Right hindlimb (tissue), 1 donor: ENCODE measurements at regions not wholly inside any gene's neighbourhood (a gene's known extent, or its start where the extent isn't known, plus 50 kb on each side); places are given as distances from the start of the nearest gene placed in this dataset.

Experiments used
- DNase-seq: peaks from one replicate; pipeline ENCODE4 v3.0.0-alpha.2; 2018

- peak; percentile 42 for DNase-seq
Observed at GRCh38 chr9:694403-695154, 146.9 kb upstream of the DMRT1 start.

DNA sequence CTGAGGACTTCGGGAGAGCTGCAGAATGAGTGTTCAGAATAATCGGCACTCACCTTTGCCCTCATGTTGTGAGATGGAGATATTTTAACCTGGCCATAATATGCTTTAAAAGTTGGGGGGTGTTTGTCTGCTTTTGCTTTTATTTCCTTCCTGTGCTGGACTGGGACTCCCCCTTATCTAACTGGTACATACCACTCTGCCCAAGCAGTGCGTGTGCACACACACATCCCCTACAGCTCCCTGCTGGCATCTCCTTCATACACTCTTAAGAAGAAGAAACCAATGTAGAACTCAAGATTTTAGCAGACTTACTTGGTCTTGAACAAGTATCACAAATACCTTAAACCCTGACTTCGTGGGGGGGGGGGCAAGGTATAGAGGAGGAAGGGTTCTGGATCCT is 146.2 kb upstream of the DMRT1 start:
- DNase-seq = no peak

- no peak for DNase-seq
Observed at GRCh38 chr9:696332-697323, 144.9 kb upstream of the DMRT1 start.

- no peak for DNase-seq
Observed at GRCh38 chr9:698276-698675, 143.2 kb upstream of the DMRT1 start.

DNA sequence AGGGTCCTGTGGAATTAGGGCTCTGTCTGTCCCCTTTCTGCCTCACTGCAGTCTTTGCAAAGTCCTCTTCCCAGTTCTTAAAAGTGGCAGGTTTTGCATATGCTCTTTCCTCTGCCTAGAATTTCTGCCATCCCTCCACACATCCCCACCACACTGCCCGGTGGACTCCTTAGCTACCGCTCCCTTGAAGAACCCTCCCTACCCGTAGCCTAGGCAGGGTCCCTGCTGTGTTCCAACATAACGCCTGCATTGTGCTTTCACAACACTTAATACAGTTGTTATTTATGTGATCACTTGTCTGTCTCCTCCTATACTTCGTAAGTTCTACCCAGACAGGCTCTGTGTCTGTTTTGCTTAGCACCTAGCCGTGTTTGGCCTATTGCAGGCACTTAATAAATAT is 142.5 kb upstream of the DMRT1 start:
- no peak for DNase-seq

GRCh38 chr9:699396-699795 is 142.1 kb upstream of the DMRT1 start:
- DNase-seq = no peak

GRCh38 chr9:700365-701282 is 140.9 kb upstream of the DMRT1 start:
- no peak for DNase-seq

DNA sequence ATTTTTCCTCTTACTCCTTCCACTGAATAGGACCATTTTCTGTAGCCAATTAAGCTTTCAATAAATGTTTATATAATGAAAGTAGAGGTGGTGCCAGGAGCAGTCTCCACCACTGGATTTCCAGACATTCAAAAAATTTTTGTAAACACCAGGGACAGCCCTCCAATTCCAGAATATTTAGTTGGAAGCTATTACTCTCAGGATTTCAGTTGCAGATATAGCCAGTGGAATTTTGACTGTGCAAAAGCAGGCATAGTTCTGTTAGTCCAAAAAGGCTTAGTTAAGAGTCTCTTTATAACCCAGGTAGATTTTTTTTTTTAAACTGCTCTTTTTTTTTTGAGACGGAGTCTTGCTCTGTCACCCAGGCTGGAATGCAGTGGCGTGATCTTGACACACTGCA is 138.1 kb upstream of the DMRT1 start:
- DNase-seq = no peak

- DNase-seq = no peak
Observed at GRCh38 chr9:706073-706472, 135.4 kb upstream of the DMRT1 start.

- DNase-seq = peak; percentile 77
Observed at GRCh38 chr9:706606-707459, 134.7 kb upstream of the DMRT1 start.

DNA sequence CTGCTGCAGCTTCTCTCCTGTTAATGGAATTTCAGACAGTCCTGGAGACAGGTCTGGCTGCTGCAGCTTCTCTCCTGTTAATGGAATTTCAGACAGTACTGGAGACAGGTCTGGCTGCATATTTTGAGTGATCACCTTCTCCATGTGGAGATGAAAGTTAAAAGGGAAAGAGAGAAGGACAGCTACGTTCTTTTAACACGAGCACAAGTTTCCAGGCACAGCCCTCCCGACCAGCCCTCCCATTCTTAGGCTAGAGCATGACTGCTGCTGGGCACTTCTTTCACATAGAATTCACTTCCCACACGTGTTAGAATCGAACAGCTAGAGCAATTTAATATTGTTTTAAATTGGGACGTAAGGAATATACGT is 133.3 kb upstream of the DMRT1 start:
- no peak for DNase-seq

GRCh38 chr9:708551-709432 is 132.7 kb upstream of the DMRT1 start:
- DNase-seq = no peak

DNA sequence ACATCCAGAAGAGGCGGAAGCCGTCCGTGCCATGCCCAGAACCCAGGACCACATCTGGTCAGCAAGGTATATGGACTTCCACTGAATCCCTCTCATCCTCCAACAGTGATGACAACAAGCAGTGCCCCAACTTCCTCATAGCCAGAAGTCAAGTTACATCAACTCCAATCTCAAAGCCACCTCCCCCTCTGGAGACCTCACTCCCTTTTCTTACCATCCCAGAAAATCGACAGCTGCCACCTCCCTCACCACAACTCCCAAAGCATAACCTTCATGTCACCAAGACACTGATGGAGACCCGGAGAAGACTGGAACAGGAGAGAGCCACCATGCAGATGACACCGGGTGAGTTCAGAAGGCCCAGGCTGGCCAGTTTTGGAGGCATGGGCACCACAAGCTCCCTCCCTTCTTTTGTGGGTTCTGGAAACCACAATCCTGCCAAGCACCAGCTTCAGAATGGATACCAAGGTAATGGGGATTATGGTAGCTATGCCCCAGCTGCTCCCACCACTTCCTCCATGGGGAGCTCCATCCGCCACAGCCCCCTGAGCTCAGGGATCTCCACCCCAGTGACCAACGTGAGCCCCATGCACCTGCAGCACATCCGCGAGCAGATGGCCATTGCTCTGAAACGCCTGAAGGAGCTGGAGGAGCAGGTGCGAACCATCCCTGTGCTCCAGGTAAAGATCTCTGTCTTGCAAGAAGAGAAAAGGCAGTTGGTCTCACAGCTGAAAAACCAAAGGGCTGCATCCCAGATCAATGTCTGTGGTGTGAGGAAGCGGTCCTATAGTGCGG is 130.3 kb upstream of the DMRT1 start:
- DNase-seq = no peak

DNA sequence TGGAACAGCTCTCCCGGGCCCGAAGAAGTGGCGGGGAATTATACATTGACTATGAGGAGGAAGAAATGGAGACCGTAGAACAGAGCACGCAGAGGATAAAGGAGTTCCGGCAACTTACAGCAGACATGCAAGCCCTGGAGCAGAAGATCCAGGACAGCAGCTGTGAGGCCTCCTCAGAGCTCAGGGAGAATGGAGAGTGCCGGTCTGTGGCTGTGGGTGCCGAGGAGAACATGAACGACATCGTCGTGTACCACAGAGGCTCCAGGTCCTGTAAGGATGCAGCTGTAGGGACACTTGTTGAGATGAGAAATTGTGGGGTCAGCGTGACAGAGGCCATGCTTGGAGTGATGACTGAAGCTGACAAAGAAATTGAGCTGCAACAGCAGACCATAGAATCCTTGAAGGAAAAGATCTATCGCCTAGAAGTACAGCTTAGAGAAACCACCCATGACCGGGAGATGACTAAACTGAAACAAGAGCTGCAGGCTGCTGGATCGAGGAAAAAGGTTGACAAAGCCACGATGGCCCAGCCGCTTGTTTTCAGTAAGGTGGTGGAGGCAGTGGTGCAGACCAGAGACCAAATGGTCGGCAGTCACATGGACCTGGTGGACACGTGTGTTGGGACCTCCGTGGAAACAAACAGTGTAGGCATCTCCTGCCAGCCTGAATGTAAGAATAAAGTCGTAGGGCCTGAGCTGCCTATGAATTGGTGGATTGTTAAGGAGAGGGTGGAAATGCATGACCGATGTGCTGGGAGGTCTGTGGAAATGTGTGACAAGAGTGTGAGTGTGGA is 129.5 kb upstream of the DMRT1 start:
- no peak for DNase-seq

DNA sequence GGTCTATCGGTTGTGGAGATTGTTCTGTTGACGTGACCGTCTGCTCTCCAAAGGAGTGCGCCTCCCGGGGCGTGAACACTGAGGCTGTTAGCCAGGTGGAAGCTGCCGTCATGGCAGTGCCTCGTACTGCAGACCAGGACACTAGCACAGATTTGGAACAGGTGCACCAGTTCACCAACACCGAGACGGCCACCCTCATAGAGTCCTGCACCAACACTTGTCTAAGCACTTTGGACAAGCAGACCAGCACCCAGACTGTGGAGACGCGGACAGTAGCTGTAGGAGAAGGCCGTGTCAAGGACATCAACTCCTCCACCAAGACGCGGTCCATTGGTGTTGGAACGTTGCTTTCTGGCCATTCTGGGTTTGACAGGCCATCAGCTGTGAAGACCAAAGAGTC is 128.9 kb upstream of the DMRT1 start:
- DNase-seq = no peak

DNA sequence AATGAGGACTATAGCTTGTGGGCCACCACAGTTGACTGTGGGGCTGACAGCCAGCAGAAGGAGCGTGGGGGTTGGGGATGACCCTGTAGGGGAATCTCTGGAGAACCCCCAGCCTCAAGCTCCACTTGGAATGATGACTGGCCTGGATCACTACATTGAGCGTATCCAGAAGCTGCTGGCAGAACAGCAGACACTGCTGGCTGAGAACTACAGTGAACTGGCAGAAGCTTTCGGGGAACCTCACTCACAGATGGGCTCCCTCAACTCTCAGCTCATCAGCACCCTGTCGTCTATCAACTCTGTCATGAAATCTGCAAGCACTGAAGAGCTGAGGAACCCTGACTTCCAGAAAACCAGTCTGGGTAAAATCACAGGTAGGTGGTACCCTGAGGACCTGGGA is 128.4 kb upstream of the DMRT1 start:
- DNase-seq = no peak

DNA sequence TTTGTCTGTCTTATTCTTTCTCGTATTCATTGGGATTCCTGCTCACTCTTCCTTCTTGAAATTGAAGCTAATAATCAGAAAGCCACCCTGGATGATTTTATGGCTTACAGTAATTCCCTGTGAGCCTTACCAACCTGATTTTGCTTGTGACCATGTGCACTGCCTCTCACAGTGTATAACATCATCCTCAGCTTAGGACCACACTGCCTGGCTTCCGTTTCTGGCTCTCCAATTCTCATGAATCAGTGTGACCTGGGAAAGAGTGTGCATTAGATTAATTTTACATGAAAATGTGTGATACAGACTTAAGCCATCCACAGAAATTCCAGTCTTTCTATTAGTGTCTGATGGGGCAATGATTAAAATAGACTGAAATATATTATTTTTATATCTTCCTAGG is 126.8 kb upstream of the DMRT1 start:
- no peak for DNase-seq

- DNase-seq = no peak
Observed at GRCh38 chr9:715300-715699, 126.2 kb upstream of the DMRT1 start.

DNA sequence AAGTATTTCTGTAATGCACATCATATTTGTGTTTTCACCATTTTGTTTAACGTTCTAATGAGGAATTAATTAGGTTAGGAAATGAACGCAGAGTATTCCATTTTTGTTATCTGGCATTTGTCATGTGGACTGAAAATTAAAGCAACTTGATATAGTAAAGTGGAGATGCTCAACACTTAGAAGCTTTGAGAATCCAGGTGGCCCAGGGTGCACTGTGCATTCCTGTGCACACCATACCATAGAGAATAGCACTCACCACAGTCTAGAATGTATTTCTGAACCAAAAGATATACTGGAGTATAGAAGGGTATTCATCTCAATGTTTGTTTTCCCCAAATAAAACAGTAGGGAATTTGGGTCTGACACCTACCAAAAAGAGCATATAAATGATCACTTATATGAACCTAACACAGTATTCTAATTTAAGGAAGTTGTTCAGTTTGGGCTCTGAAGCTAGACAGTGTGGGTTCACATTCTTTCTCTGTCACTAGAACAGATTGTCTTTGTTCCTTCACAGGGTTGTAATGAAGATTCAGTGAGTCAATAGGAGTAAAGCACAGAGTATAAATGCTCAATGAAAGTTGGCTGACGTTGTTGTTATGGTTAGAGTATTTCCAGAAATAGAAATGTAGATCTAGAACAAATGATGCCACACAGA is 125.6 kb upstream of the DMRT1 start:
- DNase-seq = no peak
